OCI-M2 (cell line): ENCODE measurements at regions not wholly inside any gene's neighbourhood (a gene's known extent, or its start where the extent isn't known, plus 50 kb on each side); places are given as distances from the start of the nearest gene placed in this dataset.
"Not testable (repeated sequence)": the region's sequence is repeated elsewhere in the genome, so short reads cannot be mapped to it uniquely, and the experiment has no call there.

ENCODE experiments used
- DNase-seq: peaks from one replicate; lab custom pipeline; 2025; ENCODE audit not compliant: unreplicated experiment; lab: John Stamatoyannopoulos, UW

DNA sequence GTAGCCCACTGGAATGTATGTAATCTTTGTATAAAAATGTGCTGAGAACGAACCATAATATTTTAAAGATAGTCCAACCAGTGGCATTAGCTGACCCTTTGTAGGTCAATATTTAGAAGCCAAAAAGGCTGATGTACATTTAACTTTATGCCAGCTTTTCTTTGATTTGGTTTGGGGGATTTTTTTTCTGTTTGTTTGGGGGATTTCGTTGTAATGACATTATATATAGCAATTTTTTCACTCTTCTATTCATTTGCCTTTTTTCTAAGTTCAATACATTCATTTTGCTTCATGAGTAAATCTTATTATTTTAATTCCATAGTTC is 382.0 kb upstream of the NOCT start:
- no peak for DNase-seq

DNA sequence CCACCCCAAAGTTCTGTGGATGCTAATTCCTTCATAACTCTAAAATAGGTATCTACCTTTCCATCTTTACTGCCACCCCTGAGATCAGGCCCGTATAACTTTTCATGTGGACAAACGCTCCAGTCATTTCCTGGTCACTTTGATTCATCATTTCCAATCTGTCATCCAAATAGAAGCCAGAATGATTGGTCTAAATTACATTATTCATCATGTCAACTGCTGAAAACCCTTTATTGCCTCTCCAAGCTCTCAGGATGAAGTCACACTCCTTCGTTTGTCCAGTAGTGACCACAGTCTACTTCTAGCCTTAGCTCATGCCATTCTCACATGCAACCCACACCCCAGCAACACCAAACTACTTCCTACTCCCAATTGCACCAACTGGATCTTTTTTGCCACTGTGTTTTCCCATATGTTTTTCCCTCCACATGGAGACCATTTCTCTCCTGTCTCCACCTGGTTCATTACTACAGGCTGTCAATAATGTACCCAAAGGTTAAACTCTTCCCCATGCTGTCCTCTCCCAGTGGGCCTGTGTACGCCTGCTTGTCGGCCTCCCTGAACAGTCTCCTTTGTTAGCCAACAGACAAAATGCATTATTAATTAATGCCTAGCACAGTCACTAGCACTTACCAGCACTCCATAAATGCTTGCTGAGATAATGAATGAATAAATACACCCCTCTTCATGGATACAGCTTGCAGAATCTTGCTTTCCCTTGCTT is 382.6 kb upstream of the NOCT start:
- DNase-seq = no peak

DNA sequence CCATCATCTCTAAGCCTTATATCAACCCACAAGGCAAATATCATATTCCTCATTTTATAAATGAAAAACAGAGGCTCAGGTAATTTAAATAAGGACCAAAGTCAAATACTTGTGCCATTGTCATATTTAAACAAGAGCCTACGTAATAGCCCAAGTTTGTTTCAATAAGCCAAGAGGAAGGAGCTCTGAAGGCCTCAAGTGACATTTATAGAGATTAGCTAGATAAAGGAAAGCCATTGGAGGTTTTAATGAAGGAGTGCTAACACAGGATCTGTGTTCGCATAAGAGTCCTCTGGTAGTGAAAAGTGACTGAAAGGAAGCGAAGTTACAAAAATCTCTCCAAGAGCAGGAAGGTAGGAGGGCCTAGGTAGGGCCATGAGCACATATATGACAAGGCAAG is 384.9 kb upstream of the NOCT start:
- no peak for DNase-seq

DNA sequence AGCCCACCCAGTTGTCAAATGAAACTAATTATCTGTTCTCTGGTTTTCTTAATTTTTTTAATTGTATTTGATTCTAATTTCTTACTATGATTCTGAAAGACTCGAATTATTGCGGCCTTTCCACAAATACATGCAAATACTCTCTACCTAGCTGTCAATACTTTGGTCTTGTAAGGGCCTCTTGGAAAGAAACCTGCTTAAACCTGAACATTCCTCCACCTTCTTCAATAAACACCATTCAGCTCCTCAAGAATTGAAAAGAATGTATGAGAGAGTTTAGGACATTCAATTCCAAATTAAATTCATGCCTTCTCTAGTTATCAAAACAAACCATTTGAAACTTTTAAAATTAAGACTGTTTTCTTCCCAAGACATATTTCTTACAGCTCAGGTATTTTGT is 385.9 kb upstream of the NOCT start:
- no peak for DNase-seq

DNA sequence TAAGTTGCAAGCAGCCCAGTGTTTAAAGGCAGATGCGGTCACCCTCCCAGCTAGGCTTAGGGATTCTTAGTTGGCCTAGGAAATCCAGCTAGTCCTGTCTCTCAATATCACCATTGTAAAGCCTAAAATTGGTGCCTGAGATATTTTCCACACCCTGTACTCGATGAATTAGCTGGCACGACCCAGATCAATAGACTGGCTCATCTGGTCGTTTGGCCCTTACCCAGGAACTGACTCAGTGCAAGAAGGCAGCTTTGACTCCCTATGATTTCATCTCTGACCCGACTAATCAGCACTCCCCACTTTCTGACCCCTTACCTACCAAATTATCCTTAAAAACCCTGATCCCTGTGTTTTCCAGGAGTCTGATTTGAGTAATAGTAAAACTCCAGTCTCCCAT is 384.9 kb upstream of the SLC7A11 start:
- no peak for DNase-seq

DNA sequence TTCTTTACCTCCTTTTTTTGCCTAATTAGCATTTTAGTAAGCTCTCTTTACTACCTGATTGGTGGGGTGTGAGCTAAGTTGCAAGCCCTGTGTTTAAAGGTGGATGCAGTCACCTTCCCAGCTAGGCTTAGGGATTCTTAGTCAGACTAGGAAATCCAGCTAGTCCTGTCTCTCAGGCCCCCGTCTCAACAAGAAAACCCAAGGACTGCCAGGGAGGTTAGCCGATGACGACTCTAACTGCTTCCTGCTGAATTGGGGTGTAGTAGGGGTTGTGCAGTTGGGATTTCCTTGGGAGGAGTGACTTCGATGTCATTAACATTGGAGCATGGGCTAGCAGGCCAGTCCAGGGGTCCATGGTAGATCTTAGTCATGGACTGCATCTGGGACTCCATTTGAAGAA is 380.2 kb upstream of the SLC7A11 start:
- not testable (repeated sequence) for DNase-seq

DNA sequence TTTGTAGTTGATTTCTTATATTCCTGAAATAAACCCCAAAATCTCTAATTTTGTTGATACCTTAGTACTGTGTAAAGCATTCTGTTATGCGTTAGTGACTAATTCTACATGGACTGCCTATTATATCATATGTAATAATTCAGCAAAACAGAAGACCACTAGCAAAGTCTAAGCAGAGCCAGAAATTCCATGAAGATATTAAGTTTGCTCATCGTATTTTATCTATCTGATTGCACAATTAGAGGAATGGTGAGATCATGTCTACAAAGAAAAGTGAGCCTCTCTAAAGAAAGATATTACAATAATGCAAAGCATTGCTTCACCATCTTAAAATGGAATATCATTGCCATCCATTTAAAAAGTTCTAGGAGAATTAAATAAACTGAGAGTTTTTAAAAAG is 374.6 kb upstream of the SLC7A11 start:
- no peak for DNase-seq

DNA sequence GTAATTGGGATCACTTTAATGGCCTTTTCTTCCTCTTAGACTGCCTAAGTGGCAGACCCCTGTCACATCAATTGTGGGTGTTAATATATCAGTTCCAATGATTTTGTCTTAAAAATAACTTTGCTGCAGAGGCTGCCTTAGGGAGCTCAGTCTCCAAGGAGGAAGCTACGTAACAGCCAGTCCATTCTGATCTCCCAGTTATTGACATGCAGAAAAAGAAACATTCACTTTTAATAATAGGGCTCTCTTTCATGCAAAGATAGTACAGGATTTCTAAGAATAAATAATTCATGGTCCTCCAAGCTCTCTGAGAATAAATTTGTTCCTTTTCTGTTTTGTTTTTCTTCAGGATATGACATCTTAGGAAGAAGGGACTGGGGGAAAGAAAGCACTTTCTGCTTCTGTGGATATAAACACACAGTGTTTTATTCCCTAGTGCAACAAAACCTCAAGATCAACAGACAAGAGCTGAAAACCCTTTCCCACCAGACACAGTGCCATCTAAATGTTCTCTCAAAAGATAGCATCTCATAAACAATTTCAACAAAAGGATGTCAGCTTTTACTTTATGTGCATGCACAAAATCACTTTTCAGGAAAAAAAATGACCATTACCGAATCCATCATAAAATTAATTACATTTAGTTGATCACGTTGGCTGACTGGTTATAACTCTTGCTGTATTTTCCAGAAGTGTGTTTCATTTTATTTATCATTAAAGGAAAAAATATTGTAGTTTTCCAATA is 372.4 kb upstream of the SLC7A11 start:
- no peak for DNase-seq

DNA sequence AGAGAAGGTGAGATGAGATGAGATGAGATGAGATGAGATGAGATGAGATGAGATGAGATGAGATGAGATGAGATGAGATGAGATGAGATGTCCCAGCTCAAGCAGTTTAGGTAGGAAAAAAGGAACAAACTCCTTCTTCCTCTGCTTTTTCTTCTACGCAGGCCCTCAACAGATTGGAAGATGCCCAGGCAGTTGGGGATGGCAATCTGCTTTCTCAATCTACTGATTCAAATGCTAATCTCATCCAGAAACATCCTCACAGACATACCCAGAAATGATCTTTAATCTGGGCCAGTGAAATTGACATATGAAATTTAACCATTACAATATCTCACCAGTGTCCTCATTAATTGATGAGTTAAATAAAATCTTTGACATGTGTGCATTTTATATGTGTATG is 370.3 kb upstream of the SLC7A11 start:
- no peak for DNase-seq

DNA sequence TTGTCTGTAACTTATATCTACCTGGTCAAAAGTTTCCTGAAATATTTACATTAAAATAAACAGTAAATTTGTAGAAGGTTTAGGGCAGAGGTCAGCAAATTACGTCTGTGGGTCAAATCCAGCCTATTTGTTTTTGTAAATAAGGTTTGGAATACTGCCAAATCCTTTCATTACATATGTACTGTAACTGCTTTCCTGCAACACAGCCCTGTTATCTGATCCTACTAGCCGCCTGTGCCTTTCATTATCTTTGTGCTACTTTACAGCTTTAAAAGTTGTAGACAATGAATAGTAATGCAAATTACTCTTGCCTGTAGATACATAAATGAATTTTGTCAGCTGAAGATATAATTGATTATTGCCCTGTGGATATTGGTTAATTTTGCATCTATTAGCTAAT is 369.6 kb upstream of the SLC7A11 start:
- no peak for DNase-seq

DNA sequence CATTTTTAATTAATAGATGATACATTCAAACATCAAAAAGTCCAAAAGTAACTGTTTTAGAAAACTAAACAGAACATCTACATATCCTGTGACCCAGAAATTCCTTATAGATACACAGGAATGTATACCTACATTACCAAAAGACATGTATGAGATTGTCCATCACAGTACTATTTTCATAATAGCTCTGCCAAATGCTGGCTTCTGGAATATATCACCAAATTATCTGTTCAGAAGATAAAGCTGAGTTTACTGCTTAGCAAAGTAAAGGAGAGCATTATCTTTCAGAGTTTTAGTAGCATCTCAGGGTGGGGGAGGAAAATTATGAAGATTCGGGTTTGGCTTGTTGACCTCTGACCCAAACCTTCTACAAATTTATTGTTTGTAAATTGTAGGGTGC is 368.9 kb upstream of the SLC7A11 start:
- no peak for DNase-seq

DNA sequence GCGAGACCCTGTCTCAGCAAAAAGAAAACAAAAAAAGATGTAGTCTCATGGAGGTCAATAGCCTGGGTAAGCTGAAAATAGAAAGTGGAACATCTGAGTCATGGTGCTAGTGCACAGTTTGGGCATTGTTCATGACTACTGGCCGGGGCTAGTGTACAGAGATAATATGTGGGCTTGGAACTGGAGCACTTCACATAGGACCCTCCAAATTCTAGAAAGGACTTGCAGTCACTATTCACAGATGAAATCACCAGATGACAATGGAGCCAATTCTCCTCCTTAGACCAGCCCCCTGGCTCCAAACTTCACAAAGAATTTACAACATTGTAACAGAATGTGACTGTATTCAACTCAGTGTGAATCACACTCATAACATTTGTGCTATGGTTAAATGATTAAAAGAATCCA is 367.8 kb upstream of the SLC7A11 start:
- DNase-seq = no peak

DNA sequence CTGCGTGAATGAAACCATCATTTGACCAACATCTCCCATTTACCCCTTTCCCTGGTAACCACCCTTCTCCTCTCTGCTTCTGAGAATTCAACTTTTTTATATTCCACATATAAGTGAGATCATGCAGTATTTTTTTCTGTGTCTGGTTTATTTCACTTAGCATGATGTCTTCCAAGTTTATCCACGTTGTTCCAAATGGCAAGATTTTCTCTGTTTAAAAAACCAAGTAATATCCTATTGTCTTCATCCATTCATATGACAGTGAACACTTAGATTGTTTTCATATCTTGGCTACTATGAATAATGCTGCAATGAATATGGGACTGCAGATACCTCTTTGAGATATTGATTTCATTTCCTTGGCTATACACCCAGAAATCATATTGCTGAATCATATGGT is 362.4 kb upstream of the SLC7A11 start:
- no peak for DNase-seq

DNA sequence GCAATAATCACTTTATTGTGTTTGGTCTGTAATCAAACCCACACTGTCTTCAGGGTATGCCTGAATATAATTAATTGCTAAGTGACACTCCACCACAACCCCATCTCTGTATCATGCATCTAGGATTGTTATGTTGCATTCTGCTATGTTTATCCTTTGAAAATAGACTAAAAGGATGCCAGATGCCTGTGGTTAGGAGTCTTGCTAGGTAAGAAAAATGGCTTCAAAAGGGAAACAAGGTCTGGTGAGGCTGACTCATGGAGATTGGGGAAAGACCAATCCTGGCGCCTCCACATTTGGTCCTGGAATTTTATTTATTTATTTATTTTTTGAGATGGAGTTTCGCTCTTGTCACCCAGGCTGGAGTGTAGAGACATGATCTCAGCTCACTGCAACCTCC is 360.5 kb upstream of the SLC7A11 start:
- DNase-seq = no peak

DNA sequence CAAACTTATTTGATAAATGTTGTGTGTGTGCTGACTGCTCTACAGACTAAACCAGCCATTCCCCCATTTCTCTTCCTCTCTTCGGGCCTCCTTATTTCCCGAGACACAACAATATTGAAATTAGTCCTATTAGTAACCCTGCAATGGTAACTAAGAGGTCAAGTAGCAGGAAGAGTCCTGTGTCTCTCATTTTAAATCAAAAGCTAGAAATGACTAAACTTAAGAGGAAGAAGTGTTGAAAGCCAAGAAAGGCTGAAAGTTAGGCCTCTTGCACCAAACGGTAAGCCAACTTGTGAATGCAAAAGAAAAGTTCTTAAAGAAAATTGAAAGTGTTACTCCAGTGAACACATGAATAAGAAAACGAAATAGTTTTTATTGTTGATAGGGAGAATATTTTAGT is 357.8 kb upstream of the SLC7A11 start:
- no peak for DNase-seq

DNA sequence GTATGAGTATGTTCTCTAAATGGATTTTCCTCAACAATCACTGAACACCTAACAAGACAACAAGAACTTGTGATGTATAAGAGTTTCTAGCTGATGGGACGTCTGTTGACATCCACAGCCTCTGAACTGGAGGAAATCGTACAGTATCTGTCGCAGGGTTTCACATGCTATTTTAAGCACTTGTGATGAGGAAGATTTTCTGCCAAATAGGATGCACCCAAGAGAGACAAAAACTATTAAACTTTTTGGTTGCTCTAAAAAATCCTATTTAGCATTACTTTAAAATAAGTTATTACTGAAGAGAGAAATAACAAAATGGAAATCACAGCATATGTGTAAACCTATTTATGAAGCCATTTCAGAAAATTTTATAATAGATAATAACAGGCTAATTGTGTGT is 356.1 kb upstream of the SLC7A11 start:
- DNase-seq = no peak

DNA sequence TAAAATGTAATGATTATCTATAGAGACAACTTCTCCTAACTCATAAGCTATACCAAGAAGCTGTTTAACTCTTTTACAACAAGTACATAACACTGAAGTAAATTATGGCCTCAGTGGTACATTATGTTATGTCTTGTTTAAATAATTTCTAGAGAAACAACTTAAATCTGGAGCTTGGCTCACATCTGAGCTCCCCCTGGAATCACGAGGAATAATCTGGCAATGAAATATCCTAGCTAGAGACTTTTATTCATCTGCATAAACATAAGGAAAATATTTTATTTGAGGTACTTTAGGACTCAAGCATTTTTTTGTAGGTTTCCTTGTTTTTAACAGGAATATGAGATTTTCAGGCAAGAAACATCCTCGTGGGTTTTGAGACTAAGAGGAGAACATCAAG is 354.7 kb upstream of the SLC7A11 start:
- no peak for DNase-seq

DNA sequence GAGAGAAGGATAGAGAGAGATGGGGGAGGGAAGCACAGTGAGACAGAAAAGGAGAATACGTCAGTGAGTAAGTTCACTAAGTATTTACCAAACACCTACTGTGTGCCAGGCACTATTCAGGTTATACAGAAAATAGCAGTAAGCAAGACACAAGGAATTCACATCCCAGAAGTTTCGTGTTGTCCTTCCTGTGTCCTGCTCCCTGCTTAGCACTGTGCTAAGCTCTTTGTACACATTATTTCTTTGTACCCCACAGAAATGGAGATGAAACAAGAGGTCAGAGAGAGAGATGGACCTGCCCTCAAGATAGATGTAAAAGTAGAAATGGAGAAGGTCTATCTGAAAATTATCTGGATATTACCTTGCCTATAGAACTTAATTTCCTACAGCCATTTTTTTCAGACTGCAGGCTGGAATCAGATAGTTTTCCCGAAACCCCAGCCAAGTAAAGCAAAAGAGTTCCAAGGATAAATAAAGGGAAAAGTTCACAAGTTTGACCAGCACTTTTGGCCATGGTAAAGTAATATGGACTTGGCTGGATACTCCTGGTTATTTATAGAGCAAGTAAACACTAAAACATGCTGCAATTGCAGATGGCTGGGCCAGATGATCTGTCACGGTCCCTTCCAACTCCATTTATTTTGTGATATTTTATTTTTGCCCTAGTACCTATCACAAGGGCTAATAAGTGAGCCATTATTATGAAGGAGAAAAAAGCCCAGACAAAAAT is 353.7 kb upstream of the SLC7A11 start:
- no peak for DNase-seq

DNA sequence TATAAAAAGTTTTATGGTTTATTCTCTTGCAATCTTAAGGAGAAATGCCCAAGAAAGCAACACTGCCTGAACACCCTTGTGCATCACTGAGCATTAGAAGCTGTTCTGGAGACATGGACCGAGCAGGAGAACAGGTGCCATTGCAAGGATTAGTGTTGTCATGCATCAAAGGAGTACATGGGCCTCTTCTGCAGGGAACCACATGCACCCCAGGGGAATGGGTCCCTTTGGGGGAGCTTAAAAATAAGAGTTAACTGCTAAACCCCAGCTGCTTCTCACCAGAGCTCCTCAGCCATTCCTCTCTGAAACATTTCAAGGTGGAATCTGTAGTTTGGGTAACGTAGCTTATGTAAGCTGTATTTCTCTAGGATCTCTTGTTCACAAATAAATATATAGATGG is 353.0 kb upstream of the SLC7A11 start:
- DNase-seq = no peak

DNA sequence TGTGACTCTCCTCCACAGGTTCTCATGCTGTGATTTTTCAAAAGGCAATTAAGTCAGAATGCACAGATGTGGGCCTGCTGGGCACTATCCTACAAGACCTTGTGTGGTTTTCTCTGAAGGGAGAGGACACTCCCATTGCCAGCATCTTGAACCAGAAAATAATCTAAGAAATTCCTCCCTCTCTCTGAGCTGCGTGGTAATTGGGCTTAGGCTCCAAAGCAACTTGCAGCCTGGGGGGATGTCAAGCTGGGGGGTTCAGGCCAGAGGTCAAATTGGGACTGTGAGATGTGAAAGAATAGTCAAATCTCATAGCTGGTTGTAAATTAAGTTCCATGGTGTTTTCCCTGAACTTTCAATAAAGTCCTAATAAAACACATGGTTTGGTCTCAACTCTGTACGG is 350.6 kb upstream of the SLC7A11 start:
- DNase-seq = no peak

DNA sequence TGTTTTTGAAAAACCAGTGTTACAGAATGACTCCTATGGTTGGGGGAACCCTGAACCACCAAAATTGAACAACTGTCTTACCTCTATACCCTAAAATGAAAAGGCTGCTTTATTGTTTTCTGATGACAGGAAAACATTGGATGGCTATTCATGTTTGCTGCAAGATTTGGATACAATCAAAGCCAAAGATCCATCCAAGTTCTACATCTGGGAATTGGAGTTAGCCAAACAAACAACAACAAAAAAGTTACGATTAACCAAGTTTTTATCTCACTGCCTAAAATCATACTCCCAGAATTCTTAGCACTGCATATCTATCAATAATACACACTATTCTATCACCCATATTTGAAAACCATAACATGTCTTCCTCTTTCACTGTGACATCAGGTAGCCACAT is 349.7 kb upstream of the SLC7A11 start:
- DNase-seq = no peak

DNA sequence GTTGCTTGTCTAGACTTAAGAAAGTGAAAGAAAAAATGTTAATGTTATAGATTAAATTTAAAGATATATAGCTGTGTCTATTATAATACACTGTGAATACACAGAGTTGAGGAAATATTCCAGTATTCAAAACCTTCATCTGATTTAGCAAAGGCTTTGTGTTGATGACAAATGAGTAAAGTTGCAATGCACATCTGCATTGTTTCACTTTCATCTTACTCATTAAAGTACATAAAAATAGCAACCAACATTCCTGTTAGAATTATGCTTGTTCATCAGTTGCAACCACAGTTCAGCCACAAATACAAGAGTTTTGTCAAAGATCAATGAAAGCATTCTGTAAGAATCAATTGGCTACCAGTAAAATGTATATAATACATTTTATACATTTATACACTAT is 346.4 kb upstream of the SLC7A11 start:
- no peak for DNase-seq
